ENCODE measurements at regions not wholly inside any gene's neighbourhood (a gene's known extent, or its start where the extent isn't known, plus 50 kb on each side); places are given as distances from the start of the nearest gene placed in this dataset.

- DNase-seq (ENCODE audit: low spot score), result no peak
Measured at GRCh38 chr6:47360388-47360787, 50.7 kb upstream of the TNFRSF21 start.

GRCh38 chr6:47362857-47363461 lies 53.3 kb upstream of the TNFRSF21 start:
- DNase-seq (ENCODE audit: low spot score), result no peak

GRCh38 chr6:47363736-47364135 lies 54.0 kb upstream of the TNFRSF21 start:
- no peak for DNase-seq (ENCODE audit: low spot score)

GRCh38 chr6:47366335-47366890 lies 56.7 kb upstream of the TNFRSF21 start:
- no peak for DNase-seq (ENCODE audit: low spot score)

GRCh38 chr6:47371139-47371869 lies 61.6 kb upstream of the TNFRSF21 start:
- no peak for DNase-seq (ENCODE audit: low spot score)

- no peak for DNase-seq (ENCODE audit: low spot score)
Measured at GRCh38 chr6:47371870-47372255, 62.2 kb upstream of the TNFRSF21 start.

- DNase-seq (ENCODE audit: low spot score), result no peak
Measured at GRCh38 chr6:47372318-47372717, 62.6 kb upstream of the TNFRSF21 start.

- peak; percentile 12 for DNase-seq (ENCODE audit: low spot score)
Measured at GRCh38 chr6:47375426-47375825, 65.7 kb upstream of the TNFRSF21 start.

GRCh38 chr6:47376930-47377329 lies 67.2 kb upstream of the TNFRSF21 start:
- DNase-seq (ENCODE audit: low spot score), result no peak

- no peak for DNase-seq (ENCODE audit: low spot score)
Measured at GRCh38 chr6:47377971-47378370, 68.3 kb upstream of the TNFRSF21 start.

GRCh38 chr6:47379328-47379727 lies 69.6 kb upstream of the TNFRSF21 start:
- DNase-seq (ENCODE audit: low spot score), result no peak

- DNase-seq (ENCODE audit: low spot score), result no peak
Measured at GRCh38 chr6:47380251-47380650, 70.5 kb upstream of the TNFRSF21 start.

GRCh38 chr6:47381036-47381435 lies 71.3 kb upstream of the TNFRSF21 start:
- no peak for DNase-seq (ENCODE audit: low spot score)

GRCh38 chr6:47383360-47383759 lies 73.7 kb upstream of the TNFRSF21 start:
- no peak for DNase-seq (ENCODE audit: low spot score)

GRCh38 chr6:47391675-47392074 lies 82.0 kb upstream of the TNFRSF21 start:
- no peak for DNase-seq (ENCODE audit: low spot score)

GRCh38 chr6:47392251-47392650 lies 82.5 kb upstream of the TNFRSF21 start:
- DNase-seq (ENCODE audit: low spot score), result no peak

- DNase-seq (ENCODE audit: low spot score), result no peak
Measured at GRCh38 chr6:47396401-47397069, 81.1 kb upstream of the CD2AP start.

- DNase-seq (ENCODE audit: low spot score), result no peak
Measured at GRCh38 chr6:47400581-47400980, 77.0 kb upstream of the CD2AP start.

GRCh38 chr6:47402081-47402480 lies 75.5 kb upstream of the CD2AP start:
- no peak for DNase-seq (ENCODE audit: low spot score)

- no peak for DNase-seq (ENCODE audit: low spot score)
Measured at GRCh38 chr6:47403056-47403455, 74.5 kb upstream of the CD2AP start.

GRCh38 chr6:47403801-47404200 lies 73.8 kb upstream of the CD2AP start:
- DNase-seq (ENCODE audit: low spot score), result no peak

GRCh38 chr6:47404435-47404834 lies 73.2 kb upstream of the CD2AP start:
- DNase-seq (ENCODE audit: low spot score), result no peak

- DNase-seq (ENCODE audit: low spot score), result no peak
Measured at GRCh38 chr6:47405273-47405672, 72.3 kb upstream of the CD2AP start.
